ENCODE measurements at regions not wholly inside any gene's neighbourhood (a gene's known extent, or its start where the extent isn't known, plus 50 kb on each side); places are given as distances from the start of the nearest gene placed in this dataset.
"Not testable (repeated sequence)": the region's sequence is repeated elsewhere in the genome, so short reads cannot be mapped to it uniquely, and the experiment has no call there.

GRCh38 chr12:102314821-102315220, 117.2 kb upstream of the PMCH start:
- H3K36me3 Mint-ChIP-seq (ENCODE audit: low read depth) = no peaks in the 10 kb centered on the region
- H3K27me3 Mint-ChIP-seq (ENCODE audit: insufficient read depth) = no peaks in the 10 kb centered on the region
- Histone ChIP-seq H3K36me3 (ENCODE audit: control insufficient read depth, insufficient read depth, low read length) (no peaks in the 10 kb centered on the region), H3K27ac (ENCODE audit: low read depth, low read length) (no peak overlapping the region), H3K4me3 (ENCODE audit: low read length) (no peak overlapping the region), H3K9me3 (ENCODE audit: control insufficient read depth, low read length) (no peaks in the 10 kb centered on the region), H3K9ac (ENCODE audit: extremely low read depth, low read length, poor library complexity, severe bottlenecking) (no peak overlapping the region), H3K27me3 (ENCODE audit: control insufficient read depth, insufficient read depth, low read length, poor library complexity, severe bottlenecking) (no peaks in the 10 kb centered on the region), H3K4me1 (ENCODE audit: control insufficient read depth, insufficient read depth, low read length) (no peaks in the 10 kb centered on the region)
- whole genome bisulfite sequencing, 2 experiments (ENCODE audit: insufficient coverage in 1 of 2, insufficient read length in 1 of 2) = 93 to 100% methylated on average over 1 of the region's 2 CpGs
- H3K9me3 Mint-ChIP-seq = no peaks in the 10 kb centered on the region
- DNase-seq = no peak
- no peaks in the 10 kb centered on the region for H3K4me1 Mint-ChIP-seq
- H3K4me3 Mint-ChIP-seq = no peak overlapping the region
- no peak overlapping the region for H3K27ac Mint-ChIP-seq
- no peak for TF ChIP-seq CTCF (conservative IDR thresholded peaks at IDR 0.05)

GRCh38 chr12:102313116-102313971, 115.7 kb upstream of the PMCH start:
- H3K27me3 Mint-ChIP-seq (ENCODE audit: insufficient read depth); H3K27me3 ChIP-seq (ENCODE audit: control insufficient read depth, insufficient read depth, low read length, poor library complexity, severe bottlenecking); H3K4me1 ChIP-seq (ENCODE audit: control insufficient read depth, insufficient read depth, low read length); H3K9me3 ChIP-seq (ENCODE audit: control insufficient read depth, low read length); H3K36me3 ChIP-seq (ENCODE audit: control insufficient read depth, insufficient read depth, low read length); H3K9ac ChIP-seq (ENCODE audit: extremely low read depth, low read length, poor library complexity, severe bottlenecking); H3K36me3 Mint-ChIP-seq (ENCODE audit: low read depth); H3K27ac ChIP-seq (ENCODE audit: low read depth, low read length); H3K4me1 Mint-ChIP-seq; H3K27ac Mint-ChIP-seq; H3K4me3 ChIP-seq (ENCODE audit: low read length); DNase-seq; H3K9me3 Mint-ChIP-seq: not testable (repeated sequence)
- H3K4me3 Mint-ChIP-seq = peak overlapping the region; percentile 28
- WGBS, 2 experiments (ENCODE audit: insufficient coverage in 1 of 2, insufficient read length in 1 of 2) = 91 to 92% methylated on average over 12 to 32 of the region's 33 CpGs

GRCh38 chr12:102305486-102305885, 107.9 kb upstream of the PMCH start:
- DNase-seq = no peak
- Mint-ChIP-seq H3K9me3 (peaks cover 22% of the 10 kb centered on the region), H3K4me3 (no peak overlapping the region), H3K27ac (no peak overlapping the region), H3K36me3 (ENCODE audit: low read depth) (no peaks in the 10 kb centered on the region), H3K27me3 (ENCODE audit: insufficient read depth) (no peaks in the 10 kb centered on the region), H3K4me1 (no peaks in the 10 kb centered on the region)
- no peak for TF ChIP-seq CTCF (conservative IDR thresholded peaks at IDR 0.05)
- H3K4me3 ChIP-seq (ENCODE audit: low read length) = no peak overlapping the region
- H3K36me3 ChIP-seq (ENCODE audit: control insufficient read depth, insufficient read depth, low read length) = no peaks in the 10 kb centered on the region
- no peaks in the 10 kb centered on the region for H3K27me3 ChIP-seq (ENCODE audit: control insufficient read depth, insufficient read depth, low read length, poor library complexity, severe bottlenecking)
- no peak overlapping the region for H3K27ac ChIP-seq (ENCODE audit: low read depth, low read length)
- H3K4me1 ChIP-seq (ENCODE audit: control insufficient read depth, insufficient read depth, low read length) = no peaks in the 10 kb centered on the region
- H3K9me3 ChIP-seq (ENCODE audit: control insufficient read depth, low read length) = peaks cover 9% of the 10 kb centered on the region
- H3K9ac ChIP-seq (ENCODE audit: extremely low read depth, low read length, poor library complexity, severe bottlenecking) = no peak overlapping the region
- WGBS, 2 experiments (ENCODE audit: insufficient coverage in 1 of 2, insufficient read length in 1 of 2) = 90 to 100% methylated on average over 1 to 2 of the region's 2 CpGs

GRCh38 chr12:102304667-102305066, 107.0 kb upstream of the PMCH start:
- H3K36me3 ChIP-seq (ENCODE audit: control insufficient read depth, insufficient read depth, low read length); DNase-seq; H3K9me3 ChIP-seq (ENCODE audit: control insufficient read depth, low read length); H3K27me3 ChIP-seq (ENCODE audit: control insufficient read depth, insufficient read depth, low read length, poor library complexity, severe bottlenecking); H3K4me3 ChIP-seq (ENCODE audit: low read length); H3K4me1 Mint-ChIP-seq; H3K4me1 ChIP-seq (ENCODE audit: control insufficient read depth, insufficient read depth, low read length); H3K4me3 Mint-ChIP-seq; H3K27ac Mint-ChIP-seq; H3K27me3 Mint-ChIP-seq (ENCODE audit: insufficient read depth); H3K27ac ChIP-seq (ENCODE audit: low read depth, low read length); H3K9ac ChIP-seq (ENCODE audit: extremely low read depth, low read length, poor library complexity, severe bottlenecking); H3K36me3 Mint-ChIP-seq (ENCODE audit: low read depth): not testable (repeated sequence)
- H3K9me3 Mint-ChIP-seq = peaks cover 22% of the 10 kb centered on the region
- 94 to 100% methylated on average over 3 to 5 of the region's 5 CpGs for WGBS, 2 experiments (ENCODE audit: insufficient coverage in 1 of 2, insufficient read length in 1 of 2)

Data from endodermal cell (in vitro differentiated cells).